ENCODE measurements at regions not wholly inside any gene's neighbourhood (a gene's known extent, or its start where the extent isn't known, plus 50 kb on each side); places are given as distances from the start of the nearest gene placed in this dataset.

DNA sequence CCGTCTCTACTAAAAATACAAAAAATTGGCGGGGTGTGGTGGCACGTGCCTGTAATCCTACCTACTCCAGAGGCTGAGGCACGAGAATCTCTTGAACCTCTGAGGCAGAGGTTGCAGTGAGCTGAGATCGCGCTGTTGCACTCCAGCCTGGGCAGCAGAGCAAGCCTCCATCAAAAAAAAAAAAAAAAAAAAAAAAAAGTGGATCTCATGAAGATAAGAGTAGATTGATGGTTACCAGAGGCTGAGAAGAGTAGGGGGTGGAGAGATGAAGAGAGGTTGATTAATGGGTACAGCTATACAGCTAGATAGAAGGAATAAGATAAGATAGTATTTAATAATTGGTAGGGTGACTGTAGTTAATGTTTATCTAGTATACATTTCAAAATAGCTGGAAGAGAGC, 65.9 kb upstream of the LRRC3B start:
- dilution Hi-C loops (cut with MboI; ENCODE audit: extremely low pct_ligation_motif_present, low sequenced_read_pairs), result no loop called here
- FAIRE-seq, result no peak
- CTCF ChIA-PET, result no interaction called here

More for the DNA sequence above, 65.9 kb upstream of the LRRC3B start:
- POLR2A ChIA-PET, result no interaction called here
- H3K4me1 ChIP-seq (ENCODE audit: control insufficient read depth, extremely low read depth, insufficient read depth, low read length), result no peaks in the 10 kb centered on the region
- no peak overlapping the region for H3K27ac ChIP-seq (ENCODE audit: insufficient read depth, low read depth, low read length)
- H3K36me3 ChIP-seq (ENCODE audit: control insufficient read depth in 2 of 2, extremely low read depth in 1 of 2, insufficient read depth in 2 of 2, low read length in 2 of 2), result no peaks in the 10 kb centered on the region
- H3K9ac ChIP-seq (replicated peaks; ENCODE audit: extremely low read depth, insufficient read depth, low read length), result no peak overlapping the region
- no peak for DNase-seq (ENCODE audit: low read depth, low spot score)
- no peak overlapping the region for H3K4me2 ChIP-seq (ENCODE audit: insufficient read depth, low read length)
- no peaks in the 10 kb centered on the region for H3K9me3 ChIP-seq (replicated peaks; ENCODE audit: control insufficient read depth, insufficient read depth, low read length)
- H3K9me1 ChIP-seq (replicated peaks; ENCODE audit: control insufficient read depth, extremely low read depth, insufficient read depth, low read length), result no peaks in the 10 kb centered on the region
- H4K20me1 ChIP-seq (replicated peaks; ENCODE audit: control insufficient read depth, extremely low read depth, insufficient read depth, low read length), result no peaks in the 10 kb centered on the region
- no peaks in the 10 kb centered on the region for H3K79me2 ChIP-seq (ENCODE audit: control insufficient read depth, insufficient read depth, low read length)
- intact Hi-C loops (cut with micrococcal nuclease), result no loop called here
- H2AFZ ChIP-seq (ENCODE audit: low read depth, low read length), result no peak overlapping the region
- BruUV-seq (replicated peaks), result no TSS peak
- TF ChIP-seq POLR2AphosphoS5 (IDR thresholded peaks at IDR 0.05; ENCODE audit: insufficient read depth, low read depth, low read length) (no peak), FOS (IDR thresholded peaks at IDR 0.05; ENCODE audit: borderline replicate concordance, insufficient read depth, low read length) (no peak), GATA2 (IDR thresholded peaks at IDR 0.05; ENCODE audit: insufficient read depth, insufficient read length, low read depth, low read length) (no peak), JUN (IDR thresholded peaks at IDR 0.05; ENCODE audit: borderline replicate concordance, insufficient read depth, insufficient read length, low read depth) (no peak), POLR2A (IDR thresholded peaks at IDR 0.05; ENCODE audit: low read depth, low read length) (no peak), EZH2 (IDR thresholded peaks at IDR 0.05; ENCODE audit: borderline replicate concordance, low read depth, low read length, severe bottlenecking) (no peak), MYC (IDR thresholded peaks at IDR 0.05; ENCODE audit: low read depth, low read length) (no peak)
- TF ChIP-seq, protein P1, sequence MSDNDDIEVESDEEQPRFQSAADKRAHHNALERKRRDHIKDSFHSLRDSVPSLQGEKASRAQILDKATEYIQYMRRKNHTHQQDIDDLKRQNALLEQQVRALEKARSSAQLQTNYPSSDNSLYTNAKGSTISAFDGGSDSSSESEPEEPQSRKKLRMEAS (IDR thresholded peaks at IDR 0.05; ENCODE audit: insufficient read depth, insufficient read length), result no peak
- TF ChIP-seq, protein P2, sequence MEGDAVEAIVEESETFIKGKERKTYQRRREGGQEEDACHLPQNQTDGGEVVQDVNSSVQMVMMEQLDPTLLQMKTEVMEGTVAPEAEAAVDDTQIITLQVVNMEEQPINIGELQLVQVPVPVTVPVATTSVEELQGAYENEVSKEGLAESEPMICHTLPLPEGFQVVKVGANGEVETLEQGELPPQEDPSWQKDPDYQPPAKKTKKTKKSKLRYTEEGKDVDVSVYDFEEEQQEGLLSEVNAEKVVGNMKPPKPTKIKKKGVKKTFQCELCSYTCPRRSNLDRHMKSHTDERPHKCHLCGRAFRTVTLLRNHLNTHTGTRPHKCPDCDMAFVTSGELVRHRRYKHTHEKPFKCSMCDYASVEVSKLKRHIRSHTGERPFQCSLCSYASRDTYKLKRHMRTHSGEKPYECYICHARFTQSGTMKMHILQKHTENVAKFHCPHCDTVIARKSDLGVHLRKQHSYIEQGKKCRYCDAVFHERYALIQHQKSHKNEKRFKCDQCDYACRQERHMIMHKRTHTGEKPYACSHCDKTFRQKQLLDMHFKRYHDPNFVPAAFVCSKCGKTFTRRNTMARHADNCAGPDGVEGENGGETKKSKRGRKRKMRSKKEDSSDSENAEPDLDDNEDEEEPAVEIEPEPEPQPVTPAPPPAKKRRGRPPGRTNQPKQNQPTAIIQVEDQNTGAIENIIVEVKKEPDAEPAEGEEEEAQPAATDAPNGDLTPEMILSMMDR (IDR thresholded peaks at IDR 0.05; ENCODE audit: extremely low read depth in 1 of 2, insufficient read depth in 1 of 2, low read depth in 1 of 2, low read length in 2 of 2), result no peak
- H3K27me3 ChIP-seq (ENCODE audit: control insufficient read depth in 2 of 2, insufficient read depth in 2 of 2, low read length in 2 of 2), result no peaks in the 10 kb centered on the region
- no peak overlapping the region for H3K4me3 ChIP-seq (replicated peaks in 1 of 3; ENCODE audit: insufficient read depth in 1 of 3, low read depth in 1 of 3, low read length in 3 of 3)

All from endothelial cell of umbilical vein (primary cell).